GM06990 (cell line): ENCODE measurements at regions not wholly inside any gene's neighbourhood (a gene's known extent, or its start where the extent isn't known, plus 50 kb on each side); places are given as distances from the start of the nearest gene placed in this dataset.

Source experiments
- DNase-seq: peaks from one replicate; pipeline ENCODE4 v3.0.0-alpha.2; 2011; ENCODE audit not compliant: insufficient read length; ENCODE audit errors: extremely low read depth
- H3K27me3 ChIP-seq: replicated peaks from 2 replicates; pipeline ENCODE4 v1.6.0; 2011; ENCODE audit warnings: low read length; ENCODE audit not compliant: control insufficient read depth, insufficient read depth
- H3K36me3 ChIP-seq: 2 replicates; pipeline ENCODE4 v1.5.1; 2011; ENCODE audit warnings: low read length; ENCODE audit not compliant: control insufficient read depth, insufficient read depth
- H3K4me3 ChIP-seq: replicated peaks from 2 replicates; pipeline ENCODE4 v1.5.1; 2011; ENCODE audit warnings: low read depth, mild to moderate bottlenecking, control low read depth, low read length
- CTCF ChIP-seq: IDR thresholded peaks from 2 replicates; pipeline ENCODE4 v1.5.1; 2011; ENCODE audit warnings: low read length, control low read depth, mild to moderate bottlenecking, inconsistent platforms; ENCODE audit not compliant: insufficient read depth, poor library complexity, severe bottlenecking

- Histone ChIP-seq H3K4me3 (no peak overlapping the region), H3K27me3 (no peaks in the 10 kb centered on the region), H3K36me3 (no peaks in the 10 kb centered on the region)
- TF ChIP-seq CTCF: no peak
- DNase-seq: no peak
These were observed 1497.8 kb downstream of the EFNA5 start for GRCh38 chr5:106172681-106173532.

DNA sequence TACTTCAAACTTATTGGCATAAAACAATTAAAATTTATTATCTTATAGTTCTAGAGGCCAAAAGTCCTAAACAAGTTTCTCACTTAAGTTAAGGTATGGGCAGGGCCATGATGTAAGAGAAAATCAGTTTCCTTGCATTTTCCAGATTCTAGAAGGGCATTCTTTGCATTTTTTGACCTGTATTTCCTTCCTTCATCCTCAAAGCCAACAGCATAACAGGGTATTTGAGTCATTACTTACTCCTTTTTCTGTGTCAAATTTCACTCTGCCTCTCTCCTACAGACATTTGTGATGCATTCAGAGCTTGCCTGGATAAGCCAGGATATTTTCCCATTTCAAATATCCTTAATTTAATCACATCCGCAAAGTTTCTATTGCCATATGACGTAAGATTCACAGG is 1499.0 kb downstream of the EFNA5 start:
- no peak for DNase-seq
- Histone ChIP-seq H3K4me3 (no peak overlapping the region), H3K27me3 (no peaks in the 10 kb centered on the region), H3K36me3 (no peaks in the 10 kb centered on the region)
- no peak for TF ChIP-seq CTCF

GRCh38 chr5:106171132-106171531 is 1499.6 kb downstream of the EFNA5 start:
- no peaks in the 10 kb centered on the region for H3K27me3 ChIP-seq
- no peak for DNase-seq
- TF ChIP-seq CTCF: no peak
- H3K4me3 ChIP-seq: no peak overlapping the region
- H3K36me3 ChIP-seq: no peaks in the 10 kb centered on the region

GRCh38 chr5:106167766-106168165 is 1503.0 kb downstream of the EFNA5 start:
- TF ChIP-seq CTCF: no peak
- no peak for DNase-seq
- Histone ChIP-seq H3K36me3 (no peaks in the 10 kb centered on the region), H3K4me3 (no peak overlapping the region), H3K27me3 (no peaks in the 10 kb centered on the region)

DNA sequence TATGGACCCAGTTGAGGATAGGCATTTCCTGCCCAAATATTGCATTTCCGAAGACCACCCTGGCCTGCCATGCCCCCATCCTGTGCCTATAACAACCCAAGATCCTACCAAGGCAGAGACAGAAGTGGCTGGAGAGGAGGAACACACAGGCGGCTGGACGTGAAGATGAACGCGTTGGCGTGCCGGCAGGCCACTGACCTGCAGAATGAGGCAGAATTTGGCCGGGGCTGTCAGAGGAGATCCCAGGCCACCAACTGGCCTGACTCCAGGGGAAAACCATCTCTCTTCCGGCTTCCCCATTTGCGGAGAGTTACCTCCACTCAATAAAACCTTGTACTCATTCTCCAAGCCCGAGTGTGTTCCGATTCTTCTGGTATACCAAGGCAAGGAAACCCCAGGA is 1507.5 kb downstream of the EFNA5 start:
- no peaks in the 10 kb centered on the region for H3K27me3 ChIP-seq
- H3K4me3 ChIP-seq: no peak overlapping the region
- no peak for TF ChIP-seq CTCF
- no peak for DNase-seq
- H3K36me3 ChIP-seq: no peaks in the 10 kb centered on the region
